ENCODE measurements at regions not wholly inside any gene's neighbourhood (a gene's known extent, or its start where the extent isn't known, plus 50 kb on each side); places are given as distances from the start of the nearest gene placed in this dataset.
A peak's percentile ranks its signal among the peaks of the same experiment; 100 is the strongest.
"Not testable (repeated sequence)": the region's sequence is repeated elsewhere in the genome, so short reads cannot be mapped to it uniquely, and the experiment has no call there.

DNA sequence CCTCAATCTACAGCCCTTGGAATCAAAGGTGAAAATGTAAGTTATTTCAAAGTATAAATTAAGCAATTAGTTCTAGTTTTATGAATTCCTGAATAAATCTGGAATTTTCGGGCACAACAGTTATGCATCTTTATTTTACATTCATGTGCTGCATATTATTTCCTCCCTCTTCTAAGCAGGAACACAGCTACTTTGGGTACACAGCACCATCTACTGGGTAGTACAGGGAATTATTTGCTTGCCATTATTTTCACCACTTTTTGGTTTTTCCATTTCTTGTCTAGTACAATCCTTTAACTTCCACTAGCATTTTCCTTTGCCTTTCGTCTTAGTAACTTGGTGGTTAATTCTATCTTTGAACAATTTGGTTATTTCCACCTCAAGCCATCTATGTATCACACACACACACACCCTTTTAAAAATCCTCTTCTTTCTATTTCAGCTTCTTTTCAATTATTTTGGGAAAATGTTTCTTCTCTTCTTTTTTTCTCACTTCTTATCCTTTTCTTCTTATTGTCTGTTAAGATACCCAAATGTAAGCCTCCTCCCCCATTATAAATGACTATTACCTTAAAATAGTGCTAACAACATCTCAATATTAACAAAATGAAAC, 451.0 kb downstream of the MFSD1 start:
- DNase-seq (ENCODE audit: low read depth, low spot score), result no peak
- H3K27ac ChIP-seq, result no peak overlapping the region

DNA sequence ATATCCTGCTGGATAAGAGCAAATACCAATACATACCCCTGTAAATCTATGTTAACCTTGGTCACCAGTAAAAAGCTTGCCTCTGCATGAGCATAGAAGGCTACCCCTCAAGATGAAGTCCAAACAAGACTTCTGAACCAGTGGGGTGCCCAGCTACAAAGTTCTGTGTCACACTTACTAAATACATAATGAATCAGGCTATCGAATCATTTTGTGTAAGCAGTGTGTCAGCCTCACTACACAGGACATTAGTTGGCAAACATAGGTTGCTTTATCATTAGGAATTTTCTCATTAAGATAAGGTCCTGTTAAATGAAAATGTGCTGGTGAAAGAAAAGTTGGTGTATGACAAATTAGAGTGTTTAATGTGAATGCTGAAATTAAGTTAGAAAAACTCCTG, 452.0 kb downstream of the MFSD1 start:
- no peak overlapping the region for H3K27ac ChIP-seq
- DNase-seq (ENCODE audit: low read depth, low spot score), result no peak

DNA sequence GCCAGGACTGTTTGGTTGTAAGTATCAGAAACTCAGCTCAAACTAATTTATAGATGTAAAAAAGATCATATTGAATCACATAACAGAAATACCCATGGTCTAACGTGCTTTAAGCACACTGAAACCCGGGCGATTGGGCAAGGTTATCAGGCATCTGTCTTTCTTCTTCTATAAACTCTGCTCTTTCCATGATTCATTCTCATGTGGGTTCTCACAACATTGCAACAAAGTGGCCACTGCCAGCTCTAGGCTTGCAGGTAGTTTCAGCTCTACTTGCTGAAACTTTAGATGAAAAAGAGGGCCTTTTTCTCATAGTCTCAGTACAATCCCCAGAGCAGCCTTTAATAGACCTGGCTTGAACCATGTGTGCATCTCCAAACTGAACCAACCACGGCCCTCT, 456.1 kb downstream of the MFSD1 start:
- DNase-seq (ENCODE audit: low read depth, low spot score), result no peak

DNA sequence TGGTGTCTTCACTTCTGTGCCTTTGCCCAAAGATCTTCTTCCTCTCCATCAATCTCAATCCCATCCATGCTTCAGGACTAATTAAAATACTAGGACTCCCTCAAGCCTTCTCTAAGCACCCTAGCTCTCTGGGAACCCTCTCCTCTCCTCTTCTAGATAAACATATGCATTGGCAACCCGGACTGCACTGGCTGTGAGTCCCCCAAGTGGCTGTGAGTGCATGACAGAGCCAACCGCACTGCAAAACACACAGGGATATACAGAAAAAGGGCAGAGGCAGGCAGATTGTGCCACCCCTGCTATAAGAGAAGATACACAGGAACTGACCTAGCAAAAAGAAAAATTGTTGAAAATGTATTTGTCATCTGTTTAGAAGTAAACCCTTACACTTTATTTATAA, 457.1 kb downstream of the MFSD1 start:
- H3K27ac ChIP-seq, result no peak overlapping the region

More for the DNA sequence above, 456.1 kb downstream of the MFSD1 start:
- H3K27ac ChIP-seq, result no peak overlapping the region

DNA sequence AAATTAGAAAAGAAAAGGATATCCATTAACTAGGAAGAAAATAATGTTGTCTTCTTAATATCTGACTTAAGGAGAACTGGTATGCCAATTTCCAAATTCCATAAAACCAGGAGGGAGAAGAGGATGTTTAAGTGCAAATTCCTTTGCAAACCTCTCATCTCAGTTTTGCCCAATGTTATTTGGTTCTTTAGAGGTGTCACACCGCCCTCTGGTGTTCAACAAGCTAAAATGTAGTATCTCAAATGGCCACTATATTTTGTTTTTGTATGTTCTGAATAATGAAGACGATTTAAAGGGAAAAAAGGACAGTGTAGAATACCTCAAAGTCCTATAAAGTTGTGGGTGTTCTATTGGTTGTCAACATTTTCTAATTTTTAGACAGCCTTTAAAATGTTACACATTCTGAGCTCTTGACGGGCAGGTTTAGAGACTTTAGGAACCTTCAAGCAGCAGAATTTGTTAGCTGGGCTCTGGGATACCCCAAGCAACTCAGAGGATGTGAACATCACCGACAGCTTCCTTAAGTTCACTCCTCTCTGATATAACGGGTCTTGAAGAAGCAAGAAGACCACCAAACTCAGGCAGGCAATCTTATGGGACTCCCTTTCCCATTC, 458.3 kb downstream of the MFSD1 start:
- no peak for DNase-seq (ENCODE audit: low read depth, low spot score)
- H3K27ac ChIP-seq, result no peak overlapping the region

More for the DNA sequence above, 457.1 kb downstream of the MFSD1 start:
- DNase-seq (ENCODE audit: low read depth, low spot score), result no peak

DNA sequence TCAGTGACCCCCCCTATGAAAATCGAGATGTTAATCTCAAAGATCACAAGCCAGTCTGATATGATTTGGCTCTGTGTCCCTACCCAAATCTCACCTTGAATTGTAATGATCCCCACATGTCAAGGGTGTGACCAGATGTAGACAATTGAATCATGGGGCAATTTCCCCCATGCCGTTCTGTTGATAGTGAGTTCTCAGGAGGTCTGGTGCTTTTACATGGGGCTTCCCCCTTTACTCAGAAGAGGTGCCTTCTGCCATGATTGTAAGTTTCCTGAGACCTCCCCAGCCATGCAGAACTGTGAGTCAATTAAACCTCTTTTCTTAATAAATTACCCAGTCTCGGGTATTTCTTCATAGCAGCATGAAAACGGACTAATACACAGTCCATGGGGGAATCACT, 459.5 kb downstream of the MFSD1 start:
- not testable (repeated sequence) for H3K27ac ChIP-seq; DNase-seq (ENCODE audit: low read depth, low spot score)

DNA sequence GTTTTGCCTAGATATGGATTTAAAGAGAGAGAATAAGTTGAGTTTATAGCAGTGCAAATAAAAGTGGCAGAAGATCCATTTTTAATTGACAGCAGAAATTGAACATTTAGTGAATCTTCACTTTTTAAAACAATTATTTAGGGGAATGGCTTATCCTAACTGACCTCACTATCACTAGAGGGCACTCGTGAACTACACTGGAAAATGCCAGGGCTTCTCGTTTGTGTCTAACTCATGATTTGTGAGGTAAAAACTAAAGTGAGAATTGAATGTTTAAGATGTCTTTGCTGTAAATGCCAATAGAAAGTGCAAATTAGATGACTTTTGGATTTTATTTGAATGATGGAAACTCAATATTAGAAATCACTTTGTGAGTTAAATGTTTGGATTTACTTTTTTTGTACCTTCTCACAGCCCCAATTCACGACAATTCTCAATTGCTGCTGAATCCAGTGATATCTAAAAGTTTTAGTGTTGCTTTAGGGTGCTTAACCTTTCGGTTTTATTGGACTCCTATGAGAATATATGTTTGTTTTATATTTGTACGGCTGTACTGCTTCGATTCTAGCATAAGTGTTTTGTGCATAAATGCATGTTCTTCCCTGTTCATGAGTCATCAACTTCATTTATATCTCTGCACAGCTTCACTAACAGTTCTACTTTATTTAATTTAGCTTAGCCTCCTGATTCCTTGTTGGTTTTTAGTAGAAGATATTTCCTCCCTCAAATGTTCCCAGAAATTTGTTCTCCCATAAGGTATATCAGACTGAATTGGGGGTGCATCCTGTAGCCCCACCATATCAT, 462.1 kb downstream of the MFSD1 start:
- DNase-seq (ENCODE audit: low read depth, low spot score), result no peak
- no peak overlapping the region for H3K27ac ChIP-seq

DNA sequence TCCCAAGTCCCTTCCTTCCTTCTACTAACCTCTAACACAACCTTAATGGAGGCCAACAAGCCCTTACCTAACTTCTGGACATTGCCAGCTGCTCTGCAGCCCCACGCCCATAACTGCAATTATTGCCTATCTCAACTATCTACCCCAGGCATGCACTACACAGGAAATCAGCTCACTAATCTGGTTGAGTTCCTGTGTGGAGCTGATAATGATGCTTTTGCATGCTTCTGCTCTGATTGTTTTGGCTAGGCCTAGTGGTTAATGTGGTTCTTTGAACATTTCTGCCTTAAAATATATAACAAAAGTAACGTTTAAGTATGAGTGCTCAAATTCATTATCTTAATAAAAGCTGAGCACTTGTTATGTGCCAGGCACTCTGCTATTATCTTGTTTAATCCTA, 463.9 kb downstream of the MFSD1 start:
- H3K27ac ChIP-seq, result no peak overlapping the region
- no peak for DNase-seq (ENCODE audit: low read depth, low spot score)

DNA sequence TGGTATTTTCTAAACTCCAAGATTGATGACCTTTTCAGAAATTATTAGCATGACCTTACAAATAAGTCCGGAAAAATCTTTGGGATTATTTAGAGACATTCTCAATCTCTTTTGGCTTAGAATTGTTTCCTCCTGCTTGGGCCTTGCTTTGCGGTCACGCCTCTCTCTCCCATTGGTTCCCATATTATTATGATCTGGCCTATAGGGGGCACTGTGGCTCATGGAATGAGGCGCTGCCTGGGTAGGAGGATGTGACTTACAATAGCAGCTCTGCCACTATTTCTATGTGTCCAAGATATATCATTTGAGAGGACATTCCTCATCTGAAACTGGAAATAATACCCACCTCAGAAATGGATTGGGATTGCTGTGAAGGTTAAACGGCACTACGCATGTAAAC, 464.9 kb downstream of the MFSD1 start:
- H3K27ac ChIP-seq, result no peak overlapping the region
- DNase-seq (ENCODE audit: low read depth, low spot score), result no peak

DNA sequence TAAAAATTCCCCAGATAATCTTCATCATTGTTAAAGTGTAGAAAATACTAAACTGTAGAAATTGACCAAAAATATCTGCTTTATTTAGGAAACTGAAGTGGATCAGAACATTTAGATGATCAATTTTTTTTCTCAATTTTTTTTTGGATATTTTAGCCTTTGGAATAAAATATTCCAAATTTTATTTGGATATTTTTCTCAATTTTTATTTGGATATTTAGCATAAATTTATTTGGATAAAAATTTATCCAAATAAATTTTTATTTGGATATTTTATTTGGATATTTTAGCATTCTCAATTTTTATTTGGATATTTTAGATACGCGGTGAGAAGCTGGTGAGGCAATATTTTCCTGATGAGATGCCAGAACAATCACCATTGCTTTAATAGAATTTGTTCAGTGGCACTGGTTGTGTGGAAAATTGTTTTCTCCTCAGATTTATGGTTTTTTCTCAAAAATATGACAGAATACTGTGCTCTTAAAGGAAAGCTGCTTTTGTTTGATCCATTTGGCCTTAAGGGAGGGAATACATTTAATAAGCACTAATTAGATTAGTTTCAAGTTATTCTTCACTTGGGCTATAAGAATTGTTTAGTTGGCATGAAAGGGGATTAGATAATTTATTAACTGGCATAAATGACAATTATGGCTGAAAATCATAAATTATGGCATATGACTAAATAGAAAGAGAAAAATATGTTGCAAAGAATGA, 470.1 kb downstream of the MFSD1 start:
- H3K27ac ChIP-seq, result no peak overlapping the region
- no peak for DNase-seq (ENCODE audit: low read depth, low spot score)

DNA sequence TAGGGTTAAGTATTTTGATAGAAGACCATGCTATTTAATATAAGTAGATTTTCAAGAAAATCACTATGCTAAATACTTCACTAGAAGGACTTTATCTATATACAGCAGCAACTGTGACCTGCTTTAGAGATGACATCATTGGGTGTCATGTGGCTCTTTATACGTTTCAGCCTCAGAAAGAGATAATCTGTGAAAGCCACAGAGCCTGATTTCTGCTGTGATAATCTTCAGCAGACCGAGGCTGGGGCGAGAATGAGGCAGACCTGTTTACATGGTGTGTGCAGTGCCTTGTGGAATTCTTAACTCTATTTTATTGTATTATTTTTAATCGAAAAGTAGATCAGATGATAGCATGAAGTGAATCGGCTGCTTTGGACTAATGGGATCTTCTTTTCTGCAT, 471.2 kb downstream of the MFSD1 start:
- no peak overlapping the region for H3K27ac ChIP-seq
- no peak for DNase-seq (ENCODE audit: low read depth, low spot score)

DNA sequence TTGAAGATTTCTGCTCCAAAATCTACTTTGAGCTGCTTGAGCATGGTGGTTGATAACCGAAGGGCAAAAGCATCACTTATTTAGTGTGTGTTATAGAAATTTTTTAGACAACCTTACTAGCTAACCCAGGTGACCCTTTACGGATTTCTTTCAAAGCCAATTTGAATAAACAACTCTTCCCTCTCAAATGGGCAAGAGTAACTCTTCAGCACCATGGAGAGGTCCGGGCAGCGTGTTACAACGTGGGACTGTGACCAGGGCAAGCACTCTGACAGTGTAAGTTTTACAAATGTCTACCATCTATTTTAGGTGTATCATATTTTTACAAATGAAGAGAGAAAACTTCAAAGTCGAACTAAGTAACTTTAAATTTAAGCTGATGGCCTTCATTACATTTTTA, 471.8 kb downstream of the MFSD1 start:
- DNase-seq (ENCODE audit: low read depth, low spot score), result no peak
- H3K27ac ChIP-seq, result no peak overlapping the region

DNA sequence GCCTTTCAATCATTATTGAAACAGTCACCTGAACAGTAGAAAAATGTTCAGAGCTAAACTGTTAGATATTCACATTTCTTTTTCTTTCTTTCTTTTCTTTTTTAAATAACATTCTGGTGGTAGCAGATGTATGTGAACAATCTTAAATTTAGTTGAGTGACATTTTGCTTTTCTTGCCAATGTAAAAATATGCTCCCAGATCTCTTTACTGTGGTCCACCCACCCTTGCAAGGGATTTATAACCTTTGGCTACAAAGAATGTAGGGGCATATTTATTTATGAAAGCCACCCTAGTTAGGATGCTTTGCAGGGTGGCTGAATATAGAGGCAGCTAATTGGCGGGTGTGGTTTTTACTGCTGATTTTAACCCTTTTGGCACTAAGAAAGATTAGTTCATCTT, 473.9 kb downstream of the MFSD1 start:
- H3K27ac ChIP-seq, result no peak overlapping the region
- no peak for DNase-seq (ENCODE audit: low read depth, low spot score)

DNA sequence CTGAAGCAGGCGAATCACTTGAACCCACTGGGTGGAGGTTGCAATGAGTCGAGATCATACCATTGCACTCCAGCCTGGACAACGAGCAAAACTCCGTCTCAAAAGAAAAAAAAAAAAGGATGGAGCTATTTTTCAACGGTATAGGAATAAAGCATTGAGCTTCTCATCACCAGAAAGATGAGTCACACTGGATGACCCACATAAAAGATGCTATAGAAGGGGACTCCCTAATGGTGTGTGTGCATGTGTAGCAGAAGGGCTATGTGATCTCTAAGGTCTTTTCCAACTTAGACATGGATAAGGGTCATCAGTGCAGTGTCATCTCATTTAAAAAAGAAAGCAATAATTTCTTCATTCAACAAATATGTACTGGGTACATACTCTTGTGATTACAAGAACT, 476.0 kb downstream of the MFSD1 start:
- no peak for DNase-seq (ENCODE audit: low read depth, low spot score)

DNA sequence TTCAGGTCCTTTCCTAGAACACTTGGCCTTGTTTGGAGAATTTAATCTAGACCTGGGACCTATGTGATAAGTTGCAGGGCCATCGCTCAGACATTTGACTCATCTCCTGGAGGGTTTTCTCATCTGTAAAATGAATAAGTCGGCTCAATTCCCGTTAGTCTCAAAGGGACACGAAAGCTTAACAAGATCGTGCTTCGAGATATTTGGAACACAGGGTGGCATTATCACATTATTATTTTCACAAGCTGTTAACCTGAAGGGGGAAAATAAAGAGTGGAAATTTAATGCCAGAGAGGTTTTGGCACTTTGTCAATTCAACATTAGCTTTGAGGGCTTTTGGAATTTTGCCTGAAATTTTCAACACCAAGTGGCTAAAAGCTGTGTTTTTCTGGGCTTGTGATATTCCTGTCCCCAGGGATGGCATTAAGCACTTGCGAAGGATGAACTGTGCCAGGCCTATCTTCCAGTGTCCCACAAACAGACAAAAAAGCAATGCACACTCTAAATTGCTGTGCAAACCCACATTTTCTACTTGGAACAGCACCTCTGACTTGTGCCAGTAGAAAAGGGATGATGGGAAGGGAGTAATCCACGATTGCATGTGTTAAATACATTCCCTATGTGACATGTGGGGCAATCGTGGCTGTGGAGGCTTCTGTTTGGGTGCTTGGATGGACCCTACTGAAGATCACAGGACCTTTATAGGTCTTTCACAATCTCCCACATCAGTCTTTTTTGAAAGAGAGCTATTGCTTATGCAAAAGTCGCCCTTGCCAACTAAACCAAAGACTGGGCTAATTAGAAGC, 478.7 kb downstream of the MFSD1 start:
- H3K27ac ChIP-seq, result no peak overlapping the region
- DNase-seq (ENCODE audit: low read depth, low spot score), result no peak

More for the DNA sequence above, 476.0 kb downstream of the MFSD1 start:
- no peak overlapping the region for H3K27ac ChIP-seq

DNA sequence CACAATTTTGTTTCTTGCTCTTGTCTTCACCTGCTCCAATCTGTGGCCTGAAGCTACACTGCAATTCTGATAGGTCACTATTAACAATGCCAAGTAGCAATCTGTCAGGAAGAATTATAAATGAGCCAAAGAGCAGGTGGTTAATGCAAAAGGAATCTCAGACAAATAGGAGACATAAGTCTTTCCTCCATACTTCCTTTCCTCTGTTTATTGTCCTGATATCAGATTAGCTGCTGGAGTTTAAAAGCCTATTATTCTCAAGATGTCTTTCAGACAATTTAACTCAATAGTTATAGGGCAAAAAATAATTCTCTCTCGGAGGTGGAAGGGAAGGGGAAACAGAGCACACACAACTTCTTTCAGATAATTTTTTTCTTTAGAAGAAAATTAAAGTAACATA, 491.6 kb downstream of the MFSD1 start:
- no peak overlapping the region for H3K27ac ChIP-seq

DNA sequence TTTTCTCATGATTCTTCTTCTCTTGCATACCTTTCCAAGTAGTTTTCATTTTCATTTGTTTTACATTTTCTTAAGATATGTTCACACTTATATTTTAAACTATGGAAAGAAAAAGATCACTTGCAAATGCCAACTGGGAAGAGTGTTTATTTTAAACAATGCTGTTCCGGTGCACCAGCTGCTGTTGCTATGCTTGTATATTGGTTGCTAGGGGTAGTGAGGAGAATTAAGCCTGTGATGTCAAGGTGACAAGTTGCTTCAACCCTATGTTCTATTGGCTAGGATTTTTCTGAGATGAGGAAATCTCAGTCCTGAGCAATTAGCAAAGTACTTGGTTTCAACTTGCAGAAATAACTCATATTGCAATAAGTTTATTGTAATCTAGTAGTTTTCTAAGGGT, 500.1 kb downstream of the MFSD1 start:
- no peak overlapping the region for H3K27ac ChIP-seq
- no peak for DNase-seq (ENCODE audit: low read depth, low spot score)

More for the DNA sequence above, 491.6 kb downstream of the MFSD1 start:
- DNase-seq (ENCODE audit: low read depth, low spot score), result no peak

DNA sequence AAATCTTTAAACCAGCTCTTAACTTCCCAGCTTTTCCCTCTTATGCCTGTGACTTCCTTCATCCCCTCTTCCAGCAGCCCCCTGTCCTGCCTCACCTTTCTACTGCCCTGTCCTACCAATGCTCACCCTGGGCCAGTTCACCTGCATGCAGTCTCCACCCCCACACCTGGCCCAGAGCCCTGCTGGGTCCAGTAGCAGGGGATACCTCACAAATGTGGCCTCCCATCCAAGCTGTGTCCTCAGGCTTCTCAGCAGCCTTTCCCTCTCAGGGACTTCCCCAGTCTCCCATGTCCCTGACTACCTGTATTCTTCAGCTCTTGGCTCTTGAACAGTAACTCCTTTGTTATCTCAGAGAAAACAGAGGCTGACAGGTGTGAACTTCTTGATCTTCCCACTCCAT, 503.2 kb downstream of the MFSD1 start:
- no peak for DNase-seq (ENCODE audit: low read depth, low spot score)
- no peak overlapping the region for H3K27ac ChIP-seq

DNA sequence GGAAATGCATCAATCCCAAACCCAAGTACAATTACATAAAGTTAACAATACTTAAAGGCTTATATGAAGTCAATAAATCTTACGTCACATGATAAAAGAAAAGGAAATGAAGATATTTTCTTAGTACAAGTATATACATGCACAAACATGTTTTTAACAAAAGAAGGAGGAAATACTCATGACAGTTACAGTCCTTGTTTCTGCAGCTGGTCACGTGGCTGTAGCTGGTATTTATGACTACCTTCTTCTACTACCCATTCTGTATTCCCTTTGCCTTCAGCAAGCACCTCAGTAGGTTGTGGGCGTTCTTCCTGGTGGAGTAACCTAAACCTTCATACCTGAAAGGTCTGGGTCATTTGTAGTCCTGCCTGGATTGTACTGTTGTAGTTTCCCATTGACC, 514.9 kb downstream of the MFSD1 start:
- DNase-seq (ENCODE audit: low read depth, low spot score), result not testable (repeated sequence)
- peak overlapping the region; percentile 1 for H3K27ac ChIP-seq

DNA sequence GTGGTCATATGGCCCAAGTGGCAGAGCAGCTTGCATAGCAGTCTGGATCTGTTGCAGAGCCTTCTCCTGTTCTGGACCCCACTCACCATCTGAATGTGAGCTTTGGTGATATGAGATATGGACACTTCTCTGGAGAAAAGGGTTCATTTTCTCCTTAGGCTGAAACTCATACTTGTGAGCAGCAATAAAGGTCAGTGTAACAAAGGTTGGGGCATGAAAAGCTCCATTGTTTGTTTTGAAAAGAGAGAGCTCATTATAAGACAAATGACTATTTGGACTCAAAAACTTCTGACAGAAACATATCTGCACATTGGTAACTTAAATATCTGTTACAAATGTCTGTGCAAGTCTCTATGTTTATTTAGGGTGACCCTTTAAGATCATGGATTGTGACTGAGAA, 517.3 kb downstream of the MFSD1 start:
- no peak overlapping the region for H3K27ac ChIP-seq
- DNase-seq (ENCODE audit: low read depth, low spot score), result no peak

Data from epithelial cell of prostate (primary cell).